GM19467 (cell line): ENCODE measurements at regions not wholly inside any gene's neighbourhood (a gene's known extent, or its start where the extent isn't known, plus 50 kb on each side); places are given as distances from the start of the nearest gene placed in this dataset.
A peak's percentile ranks its signal among the peaks of the same experiment; 100 is the strongest.
"Not testable (repeated sequence)": the region's sequence is repeated elsewhere in the genome, so short reads cannot be mapped to it uniquely, and the experiment has no call there.

Experiments
- ATAC-seq: cut with Tn5 transposase; IDR thresholded peaks from one replicate; pipeline ENCODE4 v1.9.1; 2021; ENCODE audit warnings: mild to moderate bottlenecking, moderate library complexity; ENCODE audit not compliant: unreplicated experiment

- no peak for ATAC-seq
Measured at GRCh38 chrX:26908218-26908617, 554.9 kb downstream of the PPP4R3C start.

- ATAC-seq: no peak
Measured at GRCh38 chrX:26889574-26889973, 573.6 kb downstream of the PPP4R3C start.

- no peak for ATAC-seq
Measured at GRCh38 chrX:26873736-26874135, 589.4 kb downstream of the PPP4R3C start.

- ATAC-seq: no peak
Measured at GRCh38 chrX:26871967-26872366, 591.2 kb downstream of the PPP4R3C start.

- ATAC-seq: no peak
Measured at GRCh38 chrX:26851981-26852380, 611.2 kb downstream of the PPP4R3C start.

GRCh38 chrX:26848511-26848910 lies 614.6 kb downstream of the PPP4R3C start:
- no peak for ATAC-seq

- no peak for ATAC-seq
Measured at GRCh38 chrX:26845056-26845455, 618.1 kb downstream of the PPP4R3C start.

GRCh38 chrX:26822448-26822847 lies 606.5 kb downstream of the MAGEB5 start:
- ATAC-seq: no peak

- ATAC-seq: no peak
Measured at GRCh38 chrX:26789751-26790150, 573.8 kb downstream of the MAGEB5 start.

- no peak for ATAC-seq
Measured at GRCh38 chrX:26788402-26788998, 572.5 kb downstream of the MAGEB5 start.

GRCh38 chrX:26783512-26784225 lies 567.7 kb downstream of the MAGEB5 start:
- ATAC-seq: peak; percentile 82

GRCh38 chrX:26778320-26778888 lies 562.4 kb downstream of the MAGEB5 start:
- no peak for ATAC-seq

GRCh38 chrX:26762253-26762652 lies 546.3 kb downstream of the MAGEB5 start:
- ATAC-seq: no peak

- not testable (repeated sequence) for ATAC-seq
Measured at GRCh38 chrX:26755760-26756159, 539.8 kb downstream of the MAGEB5 start.

- no peak for ATAC-seq
Measured at GRCh38 chrX:26747877-26748276, 531.9 kb downstream of the MAGEB5 start.

- no peak for ATAC-seq
Measured at GRCh38 chrX:26722666-26723428, 506.9 kb downstream of the MAGEB5 start.

GRCh38 chrX:26672571-26672970 lies 456.6 kb downstream of the MAGEB5 start:
- ATAC-seq: no peak

GRCh38 chrX:26670521-26670920 lies 454.6 kb downstream of the MAGEB5 start:
- no peak for ATAC-seq

GRCh38 chrX:26664919-26665318 lies 448.9 kb downstream of the MAGEB5 start:
- no peak for ATAC-seq

GRCh38 chrX:26653050-26653449 lies 437.1 kb downstream of the MAGEB5 start:
- ATAC-seq: no peak

GRCh38 chrX:26651755-26652154 lies 435.8 kb downstream of the MAGEB5 start:
- ATAC-seq: no peak

- no peak for ATAC-seq
Measured at GRCh38 chrX:26649534-26649933, 433.6 kb downstream of the MAGEB5 start.
